Erythroblast (primary cell): ENCODE measurements at regions not wholly inside any gene's neighbourhood (a gene's known extent, or its start where the extent isn't known, plus 50 kb on each side); places are given as distances from the start of the nearest gene placed in this dataset.

Experiments
- GATA1 ChIP-seq: IDR thresholded peaks from 2 replicates; pipeline ENCODE4 v1.6.1; 2011; ENCODE audit warnings: low read depth, mild to moderate bottlenecking, control low read depth, low read length, moderate library complexity
- POLR2A ChIP-seq: IDR thresholded peaks from 2 replicates; pipeline ENCODE4 v1.6.1; 2011; ENCODE audit warnings: mild to moderate bottlenecking, low read length

DNA sequence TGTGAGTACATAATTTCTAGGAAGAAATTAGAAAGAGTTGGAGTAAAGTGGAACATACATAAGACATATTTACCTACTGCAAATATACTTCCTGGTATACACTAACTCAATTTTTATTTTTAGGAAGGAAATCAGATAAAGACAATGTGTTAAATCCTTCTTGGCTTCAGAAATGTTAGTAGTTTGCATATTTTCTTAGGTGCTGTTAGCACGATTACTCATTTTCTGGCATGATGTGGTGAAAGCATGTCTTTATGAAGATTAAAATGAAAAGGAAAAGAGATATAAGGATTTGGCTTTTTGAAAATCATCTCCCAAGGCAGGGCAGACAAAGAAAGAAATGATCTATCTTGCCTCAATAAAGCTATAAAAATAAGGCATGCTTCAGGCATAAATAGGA lies 287.6 kb upstream of the E2F7 start:
- no peak for TF ChIP-seq POLR2A
- TF ChIP-seq GATA1, result no peak
